OCI-LY1 (cell line): ENCODE measurements at regions not wholly inside any gene's neighbourhood (a gene's known extent, or its start where the extent isn't known, plus 50 kb on each side); places are given as distances from the start of the nearest gene placed in this dataset.

Experiments
- H2AFZ ChIP-seq: fragments of 200-600 bp; sonication (generic), shearing (Covaris generic); 2 replicates; pipeline ENCODE4 v1.6.0; 2014; ENCODE audit warnings: antibody characterized with exemption, mild to moderate bottlenecking, low read length
- H3F3A ChIP-seq: fragments of 200-600 bp; sonication (generic), shearing (Covaris generic); 2 replicates; pipeline ENCODE4 v1.6.0; 2014; ENCODE audit warnings: mild to moderate bottlenecking, antibody characterized with exemption, low read length, moderate library complexity; ENCODE audit not compliant: insufficient read depth
- H3K27ac ChIP-seq: fragments of 200-600 bp; sonication (generic); 2 replicates; pipeline ENCODE4 v1.5.1; 2014; ENCODE audit warnings: low read length, mixed run types, mild to moderate bottlenecking, low read depth; ENCODE audit not compliant: poor library complexity, severe bottlenecking
- H3K27me3 ChIP-seq: fragments of 200-600 bp; sonication (generic); 2 replicates; pipeline ENCODE4 v1.6.0; 2014; ENCODE audit warnings: antibody characterized with exemption, mild to moderate bottlenecking, low read length, moderate library complexity; ENCODE audit not compliant: insufficient read depth
- H3K36me3 ChIP-seq: fragments of 200-600 bp; sonication (generic); 2 replicates; pipeline ENCODE4 v1.6.1; 2014; ENCODE audit warnings: mild to moderate bottlenecking, antibody characterized with exemption, low read length, moderate library complexity, mixed read lengths; ENCODE audit not compliant: insufficient read depth
- H3K4me1 ChIP-seq: fragments of 200-600 bp; sonication (generic); 2 replicates; pipeline ENCODE4 v1.5.1; 2014; ENCODE audit warnings: mild to moderate bottlenecking, low read length, moderate library complexity; ENCODE audit not compliant: insufficient read depth, severe bottlenecking
- H3K4me2 ChIP-seq: fragments of 200-600 bp; sonication (generic), shearing (Covaris generic); 2 replicates; pipeline ENCODE4 v1.6.1; 2014; ENCODE audit warnings: low read length
- H3K4me3 ChIP-seq: fragments of 200-600 bp; sonication (generic); 2 replicates; pipeline ENCODE4 v1.5.1; 2014; ENCODE audit warnings: low read length, low read depth, mild to moderate bottlenecking, mixed read lengths; ENCODE audit not compliant: poor library complexity, severe bottlenecking
- H3K79me2 ChIP-seq: fragments of 200-600 bp; shearing (Covaris generic); 2 replicates; pipeline ENCODE4 v1.6.1; 2016; ENCODE audit warnings: mixed run types, low read length, mixed read lengths; ENCODE audit not compliant: insufficient read depth
- H3K9ac ChIP-seq: fragments of 200-600 bp; sonication (generic), shearing (Covaris generic); 2 replicates; pipeline ENCODE4 v1.6.1; 2014; ENCODE audit warnings: mild to moderate bottlenecking, low read length, mixed read lengths
- H3K9me2 ChIP-seq: fragments of 200-600 bp; sonication (generic), shearing (Covaris generic); 2 replicates; pipeline ENCODE4 v1.6.1; 2014; ENCODE audit warnings: low read depth, mild to moderate bottlenecking, low read length, mixed read lengths
- H3K9me3 ChIP-seq: fragments of 200-600 bp; shearing (Covaris generic); 2 replicates; pipeline ENCODE4 v1.6.1; 2014; ENCODE audit warnings: low read length, mixed read lengths
- H4K20me1 ChIP-seq: fragments of 200-600 bp; sonication (generic), shearing (Covaris generic); 2 replicates; pipeline ENCODE4 v1.6.0; 2016; ENCODE audit warnings: mild to moderate bottlenecking, low read length; ENCODE audit not compliant: insufficient read depth
- EZH2 ChIP-seq: fragments of 200-600 bp; sonication (generic), shearing (Covaris generic); IDR thresholded peaks from 2 replicates; pipeline ENCODE4 v1.8.0; 2017; ENCODE audit warnings: borderline replicate concordance, mixed run types, mild to moderate bottlenecking, antibody characterized with exemption, low read length, moderate library complexity, mixed read lengths
- TF ChIP-seq, protein P1 (sequence below): fragments of 200-600 bp; sonication (generic), shearing (Covaris generic); IDR thresholded peaks from 2 replicates; pipeline ENCODE4 v1.5.1; 2017; ENCODE audit warnings: mild to moderate bottlenecking, antibody characterized with exemption, low read length, moderate library complexity, mixed read lengths

DNA sequence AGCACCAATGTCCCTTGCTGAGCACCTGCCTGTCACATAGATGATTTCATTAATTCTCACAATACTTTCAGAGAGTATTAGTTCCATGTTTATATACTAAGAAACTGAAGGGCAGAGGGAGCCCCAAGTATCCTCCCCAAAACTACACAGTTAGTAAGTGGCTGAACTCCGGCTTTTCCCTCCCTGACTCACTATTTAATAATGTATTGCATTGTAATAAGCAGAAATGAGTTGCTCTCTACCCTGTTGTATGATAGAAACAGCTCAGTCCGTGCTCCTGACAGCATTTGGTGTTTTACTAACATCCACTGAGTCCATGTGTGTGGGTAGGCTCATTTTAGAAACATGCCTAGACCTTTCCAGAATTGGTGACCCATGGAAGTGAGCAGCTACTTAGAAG, 76.8 kb downstream of the OLIG3 start:
- Histone ChIP-seq H3K9me3 (no peaks in the 10 kb centered on the region), H3F3A (no peaks in the 10 kb centered on the region), H3K79me2 (no peaks in the 10 kb centered on the region), H3K27me3 (no peaks in the 10 kb centered on the region), H2AFZ (no peak overlapping the region), H3K4me1 (peaks cover 6% of the 10 kb centered on the region), H3K36me3 (no peaks in the 10 kb centered on the region), H3K9ac (no peak overlapping the region), H3K9me2 (no peaks in the 10 kb centered on the region), H3K4me2 (no peak overlapping the region), H3K4me3 (no peak overlapping the region), H4K20me1 (no peaks in the 10 kb centered on the region), H3K27ac (no peak overlapping the region)
- no peak for TF ChIP-seq EZH2
- TF ChIP-seq, protein P1, sequence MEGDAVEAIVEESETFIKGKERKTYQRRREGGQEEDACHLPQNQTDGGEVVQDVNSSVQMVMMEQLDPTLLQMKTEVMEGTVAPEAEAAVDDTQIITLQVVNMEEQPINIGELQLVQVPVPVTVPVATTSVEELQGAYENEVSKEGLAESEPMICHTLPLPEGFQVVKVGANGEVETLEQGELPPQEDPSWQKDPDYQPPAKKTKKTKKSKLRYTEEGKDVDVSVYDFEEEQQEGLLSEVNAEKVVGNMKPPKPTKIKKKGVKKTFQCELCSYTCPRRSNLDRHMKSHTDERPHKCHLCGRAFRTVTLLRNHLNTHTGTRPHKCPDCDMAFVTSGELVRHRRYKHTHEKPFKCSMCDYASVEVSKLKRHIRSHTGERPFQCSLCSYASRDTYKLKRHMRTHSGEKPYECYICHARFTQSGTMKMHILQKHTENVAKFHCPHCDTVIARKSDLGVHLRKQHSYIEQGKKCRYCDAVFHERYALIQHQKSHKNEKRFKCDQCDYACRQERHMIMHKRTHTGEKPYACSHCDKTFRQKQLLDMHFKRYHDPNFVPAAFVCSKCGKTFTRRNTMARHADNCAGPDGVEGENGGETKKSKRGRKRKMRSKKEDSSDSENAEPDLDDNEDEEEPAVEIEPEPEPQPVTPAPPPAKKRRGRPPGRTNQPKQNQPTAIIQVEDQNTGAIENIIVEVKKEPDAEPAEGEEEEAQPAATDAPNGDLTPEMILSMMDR, result no peak

DNA sequence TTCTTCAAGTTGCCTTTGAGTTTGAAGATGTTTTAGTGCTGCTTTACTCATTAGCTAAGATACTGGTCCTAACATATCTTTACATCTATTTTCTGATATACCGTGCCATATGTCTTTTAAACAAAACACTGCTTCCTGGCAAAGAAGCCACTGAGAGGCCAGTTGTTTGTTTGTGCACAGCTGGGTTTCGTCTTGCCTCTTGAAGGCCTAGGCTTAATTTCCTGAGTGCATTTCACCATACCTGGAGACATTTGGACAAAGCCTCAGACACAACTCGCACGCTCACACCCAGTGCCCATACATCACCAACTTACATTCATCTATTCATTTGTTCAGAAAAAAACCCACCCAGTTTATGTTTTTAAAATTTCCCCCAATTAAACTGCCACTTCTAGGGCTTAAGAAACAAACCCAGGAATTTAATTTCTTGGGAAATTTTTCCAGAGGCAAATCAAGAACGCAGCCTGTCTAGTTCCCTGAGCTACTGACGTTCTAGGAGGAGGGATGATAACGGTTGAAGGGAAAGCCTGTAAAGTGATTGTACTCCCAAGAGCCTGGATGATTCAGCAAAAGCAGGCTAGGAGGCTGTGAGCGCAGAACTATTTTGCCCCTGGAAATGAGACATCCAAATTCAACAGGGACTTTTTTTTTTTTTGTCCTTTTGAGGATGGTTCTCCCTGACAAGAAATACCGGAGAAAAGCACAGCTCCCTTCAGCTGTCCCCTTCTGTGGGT, 77.7 kb downstream of the OLIG3 start:
- H3K36me3 ChIP-seq, result no peaks in the 10 kb centered on the region
- no peak overlapping the region for H3K27ac ChIP-seq
- H3K79me2 ChIP-seq, result no peaks in the 10 kb centered on the region
- TF ChIP-seq, protein P1, result no peak
- TF ChIP-seq EZH2, result no peak
- no peak overlapping the region for H3K4me3 ChIP-seq
- no peaks in the 10 kb centered on the region for H3F3A ChIP-seq
- H3K9me2 ChIP-seq, result no peaks in the 10 kb centered on the region
- no peaks in the 10 kb centered on the region for H3K27me3 ChIP-seq
- no peaks in the 10 kb centered on the region for H3K9me3 ChIP-seq
- H2AFZ ChIP-seq, result no peak overlapping the region
- no peaks in the 10 kb centered on the region for H4K20me1 ChIP-seq
- H3K4me1 ChIP-seq, result peaks cover 6% of the 10 kb centered on the region
- no peak overlapping the region for H3K4me2 ChIP-seq
- H3K9ac ChIP-seq, result no peak overlapping the region

DNA sequence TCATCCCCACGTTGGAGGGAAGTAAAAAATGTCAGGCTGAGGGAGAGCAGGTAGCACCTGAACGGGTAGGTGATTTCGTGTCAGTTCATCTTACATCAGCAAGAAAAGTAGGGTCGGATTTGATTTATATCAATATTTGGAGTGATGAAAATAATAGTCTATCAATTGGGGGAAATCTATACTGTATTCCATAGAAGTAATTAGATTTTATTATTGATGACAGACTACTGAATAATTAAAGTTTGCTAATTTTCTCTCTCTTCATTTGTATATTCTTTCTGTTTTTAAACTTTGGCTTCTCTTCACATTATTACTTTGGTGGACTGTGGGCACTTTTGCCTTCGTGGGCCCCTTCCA, 78.4 kb downstream of the OLIG3 start:
- no peaks in the 10 kb centered on the region for H3K79me2 ChIP-seq
- H3K4me3 ChIP-seq, result no peak overlapping the region
- H3K27ac ChIP-seq, result no peak overlapping the region
- no peaks in the 10 kb centered on the region for H4K20me1 ChIP-seq
- H3K27me3 ChIP-seq, result no peaks in the 10 kb centered on the region
- H3K9me3 ChIP-seq, result no peaks in the 10 kb centered on the region
- no peak overlapping the region for H2AFZ ChIP-seq
- H3K4me1 ChIP-seq, result peaks cover 6% of the 10 kb centered on the region
- no peak for TF ChIP-seq EZH2
- TF ChIP-seq, protein P1, result no peak
- H3K4me2 ChIP-seq, result no peak overlapping the region
- no peaks in the 10 kb centered on the region for H3K36me3 ChIP-seq
- H3K9me2 ChIP-seq, result no peaks in the 10 kb centered on the region
- no peak overlapping the region for H3K9ac ChIP-seq
- no peaks in the 10 kb centered on the region for H3F3A ChIP-seq
